ENCODE measurements at regions not wholly inside any gene's neighbourhood (a gene's known extent, or its start where the extent isn't known, plus 50 kb on each side); places are given as distances from the start of the nearest gene placed in this dataset.
"Not testable (repeated sequence)": the region's sequence is repeated elsewhere in the genome, so short reads cannot be mapped to it uniquely, and the experiment has no call there.

DNA sequence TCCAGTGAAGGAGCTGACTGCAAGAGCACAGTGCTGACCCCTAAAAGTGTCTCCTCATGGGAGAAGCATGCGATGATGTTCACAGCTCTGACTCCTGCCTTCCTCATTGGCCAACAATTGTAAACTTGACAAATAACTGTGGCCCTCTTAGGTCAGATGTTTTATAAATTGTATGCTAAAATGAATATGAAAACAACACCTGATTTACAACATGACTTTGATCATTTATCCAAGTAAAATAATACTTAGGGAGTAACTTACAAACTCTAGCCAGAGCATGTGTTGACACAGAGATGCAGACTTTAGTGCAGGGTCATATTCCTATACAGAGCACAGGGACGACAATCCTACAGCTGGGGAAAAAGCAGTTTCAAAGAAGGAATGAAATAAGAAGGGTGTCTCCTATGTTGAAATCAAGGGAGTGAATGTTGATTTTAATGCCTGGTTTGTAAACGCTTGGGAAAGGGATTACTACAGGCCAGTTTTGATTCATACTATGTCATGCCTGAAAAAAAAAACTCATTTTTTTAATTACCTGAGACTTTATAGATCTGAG is 391.4 kb upstream of the AKR1E2 start:
- DNase-seq = no peak

DNA sequence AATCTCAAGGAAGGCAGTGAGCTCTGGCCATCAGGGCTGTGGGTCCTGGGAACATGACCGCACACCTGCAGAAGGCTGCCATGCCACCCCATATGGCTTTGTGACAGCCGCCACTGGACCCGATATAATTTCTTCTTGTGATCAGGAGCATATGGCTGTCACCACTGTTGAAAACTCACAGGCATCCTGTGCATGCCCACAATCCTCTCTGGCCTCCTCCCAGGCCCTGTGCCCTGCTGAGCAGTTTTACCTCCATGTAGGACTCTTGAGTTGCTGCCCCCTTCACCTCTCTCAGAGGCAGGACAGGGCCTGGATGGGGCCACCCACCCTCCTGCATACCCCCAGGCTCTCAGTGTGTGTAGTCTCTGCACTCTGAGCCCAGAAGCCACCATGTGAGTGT is 391.9 kb upstream of the AKR1E2 start:
- DNase-seq = no peak

DNA sequence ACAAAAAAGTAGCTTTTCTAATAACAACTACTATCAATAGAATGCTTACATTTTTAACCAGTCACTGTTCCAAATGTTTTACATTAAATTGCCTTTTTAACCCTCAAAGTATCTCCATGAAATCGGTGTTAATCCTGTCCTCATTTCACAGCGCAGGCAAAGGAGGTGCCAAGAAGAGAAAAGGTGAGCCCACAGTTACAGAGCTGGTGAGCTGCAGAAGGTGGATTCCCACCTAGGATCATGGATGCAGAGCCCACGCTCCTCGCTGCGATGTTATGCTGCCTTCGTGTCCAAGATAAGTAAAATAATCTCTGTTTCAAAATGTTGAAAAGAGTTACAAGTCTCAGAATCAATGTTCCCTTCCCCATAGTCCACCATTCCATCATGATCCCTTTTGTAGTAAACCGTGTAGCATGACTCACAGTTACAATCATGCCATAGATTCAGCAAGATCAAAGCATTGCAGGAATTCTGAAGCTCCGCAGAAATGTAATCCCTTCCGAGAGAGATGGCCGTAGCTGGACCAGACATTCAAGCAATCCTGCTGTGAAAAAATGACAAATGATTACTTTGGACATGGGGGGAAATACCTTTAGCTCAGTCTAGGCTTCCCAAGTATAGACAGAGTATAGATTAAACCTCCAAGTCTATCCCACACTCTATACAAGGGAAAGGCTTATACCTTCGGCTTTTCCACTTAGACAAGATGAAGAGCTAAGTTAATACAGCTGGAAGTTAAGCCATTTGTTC is 394.7 kb upstream of the AKR1E2 start:
- DNase-seq = no peak

DNA sequence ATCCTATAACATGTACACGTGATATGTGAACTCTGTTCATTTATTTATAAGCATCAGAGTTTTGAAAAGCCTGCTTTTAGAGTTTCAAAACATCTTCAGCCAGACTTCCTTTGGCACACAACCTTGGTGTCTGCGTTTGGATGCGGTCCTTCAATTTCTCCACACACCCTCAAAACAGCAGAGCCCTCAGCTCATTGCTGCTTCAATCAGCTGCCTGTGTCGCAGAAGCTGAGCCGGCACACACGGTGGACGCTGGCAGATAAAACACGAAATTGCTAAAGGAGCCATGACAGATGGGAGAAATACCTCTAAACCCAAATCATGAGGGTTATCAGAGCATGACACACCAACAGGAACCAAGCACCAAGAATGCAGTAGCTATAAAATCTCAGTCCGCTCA is 396.4 kb upstream of the AKR1E2 start:
- no peak for DNase-seq

DNA sequence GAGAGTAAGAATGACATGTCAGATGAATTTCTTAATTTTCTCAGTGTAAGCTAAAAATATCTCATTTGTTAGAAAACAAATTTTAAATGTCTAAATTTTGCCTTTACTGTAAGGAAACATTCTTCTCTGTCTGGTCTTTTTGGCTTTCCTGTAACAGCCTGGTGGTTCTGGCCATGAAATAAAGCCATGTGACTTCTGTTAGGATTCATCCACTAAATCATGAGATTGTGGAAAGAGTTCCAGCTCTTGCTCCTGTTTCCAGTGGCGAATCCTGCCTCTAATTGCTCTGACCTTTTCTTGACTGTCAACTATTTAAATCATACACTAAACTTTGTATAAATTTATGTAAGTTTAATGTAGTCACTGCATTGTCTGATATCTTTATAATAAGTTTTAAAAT is 398.5 kb upstream of the AKR1E2 start:
- no peak for DNase-seq

DNA sequence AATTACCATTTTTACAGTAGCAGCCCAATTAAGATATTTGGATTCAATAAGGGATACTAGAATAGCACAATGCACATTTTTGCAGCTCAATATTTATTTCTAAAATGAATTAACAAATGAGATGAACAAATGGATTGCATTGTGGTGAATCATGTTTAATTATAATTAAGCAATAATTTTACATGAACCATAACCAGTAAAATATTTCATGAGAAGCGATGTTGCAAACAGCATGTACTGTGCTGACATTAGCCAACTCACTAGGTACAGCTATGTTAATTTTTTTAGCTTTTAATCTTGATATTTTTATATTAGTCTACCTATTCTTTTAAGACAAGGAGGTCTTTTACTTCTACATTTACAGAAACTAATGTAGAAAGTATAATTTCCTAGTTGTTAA is 399.1 kb upstream of the AKR1E2 start:
- DNase-seq = no peak

DNA sequence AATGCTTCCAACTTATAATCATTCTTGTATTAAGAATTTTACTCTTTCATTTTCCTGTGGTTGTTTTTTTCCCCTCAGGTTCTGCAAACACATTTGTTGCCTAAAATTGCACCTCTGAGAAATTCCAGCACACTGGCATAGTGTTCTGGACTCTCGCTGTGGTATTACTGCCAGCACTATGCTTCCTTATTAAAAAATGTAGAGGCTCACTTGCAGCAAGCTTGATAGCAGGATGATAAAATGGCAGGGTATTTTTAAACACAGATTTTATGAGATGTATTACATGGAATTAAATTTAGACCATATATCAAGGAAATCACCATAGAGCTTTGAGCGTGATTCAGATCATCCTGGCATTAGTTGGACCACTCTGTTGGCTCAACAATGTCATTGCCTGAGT is 416.7 kb upstream of the AKR1E2 start:
- no peak for DNase-seq

DNA sequence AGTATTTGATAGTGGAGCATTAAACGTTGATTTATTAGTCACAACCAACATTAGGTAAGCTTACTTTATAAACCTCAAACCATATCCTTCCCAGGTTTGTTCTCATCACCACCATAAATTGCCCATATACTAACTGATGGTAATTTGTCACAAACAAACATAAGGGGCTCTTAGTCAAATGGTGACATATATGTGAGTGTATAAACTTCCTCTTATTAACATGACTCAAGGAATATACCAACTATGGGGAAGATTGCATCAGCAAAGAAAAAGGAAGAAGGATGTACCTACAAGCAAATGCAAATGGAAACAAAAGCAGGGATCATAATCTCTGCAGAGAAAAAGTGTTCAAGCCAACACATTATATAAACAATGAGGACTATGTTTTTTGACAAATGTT is 418.2 kb upstream of the AKR1E2 start:
- peak; percentile 27 for DNase-seq

DNA sequence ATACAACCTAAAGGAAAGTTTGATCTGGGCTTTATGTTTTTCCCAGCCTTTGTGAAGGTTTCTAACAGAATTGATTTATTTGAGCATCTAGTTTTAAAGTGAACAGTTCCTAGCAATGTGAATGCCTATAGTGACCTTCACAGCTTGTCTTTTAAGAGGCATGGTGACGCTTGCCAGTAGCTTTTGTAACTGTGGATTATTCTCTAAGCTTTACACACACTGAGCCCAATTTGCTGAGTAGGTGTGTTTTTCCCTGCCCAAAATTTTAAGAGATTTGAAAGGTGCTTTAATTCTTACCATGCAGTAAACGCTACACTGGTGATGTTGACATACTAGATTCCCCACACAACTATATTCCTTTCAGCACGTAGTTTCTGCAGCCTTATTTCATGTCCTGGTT is 420.2 kb upstream of the AKR1E2 start:
- no peak for DNase-seq

DNA sequence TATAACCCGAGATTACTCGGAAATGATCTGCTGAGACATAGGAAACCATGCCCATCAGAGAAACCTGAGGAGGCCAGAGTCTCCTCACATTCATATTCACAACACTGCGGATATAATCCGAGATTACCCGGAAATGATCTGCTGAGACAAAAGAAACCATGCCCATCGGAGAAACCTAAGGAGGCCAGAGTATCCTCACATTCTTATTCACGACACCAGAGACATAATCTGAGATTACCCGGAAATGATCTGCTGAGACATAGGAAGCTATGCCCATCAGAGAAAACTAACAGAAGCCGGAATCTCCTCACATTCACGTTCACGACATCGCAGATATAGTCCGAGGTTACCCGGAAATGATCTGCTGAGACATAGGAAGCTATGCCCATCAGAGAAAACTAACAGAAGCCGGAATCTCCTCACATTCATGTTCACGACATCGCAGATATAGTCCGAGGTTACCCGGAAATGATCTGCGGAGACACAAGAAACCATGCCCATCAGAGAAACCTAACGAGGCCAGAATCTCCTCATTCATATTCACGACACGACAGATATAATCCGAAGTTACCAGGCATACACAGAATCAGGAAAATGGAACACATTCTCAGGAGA is 422.3 kb upstream of the AKR1E2 start:
- no peak for DNase-seq

DNA sequence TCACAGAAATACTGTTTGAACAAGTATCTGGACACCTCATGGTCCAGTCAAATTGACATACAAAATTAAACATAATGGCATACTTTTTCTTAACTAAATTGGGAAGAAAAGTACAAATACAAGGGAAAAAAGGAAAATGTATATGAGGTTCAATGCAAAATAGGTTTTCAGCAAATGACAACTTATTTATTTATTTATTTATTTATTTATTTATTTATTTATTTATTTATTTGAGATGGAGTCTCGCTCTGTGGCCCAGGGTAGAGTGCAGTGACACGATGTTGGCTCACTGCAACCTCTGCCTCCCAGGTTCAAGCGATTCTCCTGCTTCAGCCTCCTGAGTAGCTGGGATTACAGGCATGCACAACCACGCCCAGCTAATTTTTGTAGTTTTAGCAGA is 424.9 kb upstream of the AKR1E2 start:
- not testable (repeated sequence) for DNase-seq

DNA sequence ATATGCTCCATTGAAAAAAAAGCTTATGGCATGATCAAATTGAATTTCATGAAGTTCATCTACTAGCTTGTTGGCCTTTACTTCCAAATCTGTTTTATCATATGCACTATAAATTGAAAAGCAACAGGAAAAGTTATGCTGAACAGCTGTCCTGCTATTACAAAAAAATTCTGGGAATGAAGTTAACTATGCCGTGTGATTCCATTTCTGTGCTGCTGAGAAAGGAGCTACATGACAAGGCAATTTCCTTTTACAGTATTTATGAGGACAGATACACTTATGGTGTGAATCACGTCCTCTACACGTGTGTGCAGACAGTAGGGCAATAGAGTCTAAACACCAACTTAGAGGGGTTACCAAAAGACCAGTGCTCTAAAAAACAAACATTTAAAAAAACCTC is 426.5 kb upstream of the AKR1E2 start:
- no peak for DNase-seq

DNA sequence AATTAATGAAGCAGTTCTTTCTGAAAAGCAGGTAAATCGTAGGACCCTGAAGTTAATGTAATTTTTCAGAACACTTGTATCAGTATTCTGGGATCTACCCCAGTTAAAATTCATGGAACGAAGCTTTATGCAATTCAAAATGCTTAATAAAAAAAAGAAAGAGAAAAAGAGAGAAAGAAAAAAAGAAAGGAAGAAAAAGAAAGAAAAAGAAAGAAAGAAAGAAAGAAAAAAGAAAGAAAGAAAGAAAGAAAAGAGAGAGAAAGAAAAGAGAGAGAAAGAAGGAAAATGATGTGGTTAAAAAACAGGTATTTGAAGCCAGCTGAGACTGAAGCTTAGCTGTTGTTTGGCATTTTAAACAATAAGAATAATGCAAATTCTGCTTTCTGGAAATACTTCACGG is 427.4 kb upstream of the AKR1E2 start:
- no peak for DNase-seq

DNA sequence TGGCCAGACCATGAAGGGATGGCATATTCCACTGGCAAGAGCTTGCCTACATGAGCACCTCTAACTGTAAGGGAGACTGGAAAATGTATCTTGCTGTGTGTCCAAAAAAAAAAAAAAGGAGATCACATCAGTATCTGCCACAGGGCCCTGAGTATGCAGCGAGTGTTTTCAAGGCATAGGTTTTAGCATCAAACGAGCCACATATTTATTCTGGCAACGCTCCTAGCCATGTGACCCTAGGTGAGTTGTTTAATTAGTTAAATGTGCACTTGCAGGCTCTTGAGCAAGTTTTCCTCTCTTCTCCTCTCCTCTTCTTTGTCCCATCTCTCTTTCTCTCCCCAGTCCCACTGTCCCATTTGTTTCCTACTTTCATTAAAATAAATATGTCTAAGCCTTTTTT is 428.7 kb upstream of the AKR1E2 start:
- DNase-seq = no peak

DNA sequence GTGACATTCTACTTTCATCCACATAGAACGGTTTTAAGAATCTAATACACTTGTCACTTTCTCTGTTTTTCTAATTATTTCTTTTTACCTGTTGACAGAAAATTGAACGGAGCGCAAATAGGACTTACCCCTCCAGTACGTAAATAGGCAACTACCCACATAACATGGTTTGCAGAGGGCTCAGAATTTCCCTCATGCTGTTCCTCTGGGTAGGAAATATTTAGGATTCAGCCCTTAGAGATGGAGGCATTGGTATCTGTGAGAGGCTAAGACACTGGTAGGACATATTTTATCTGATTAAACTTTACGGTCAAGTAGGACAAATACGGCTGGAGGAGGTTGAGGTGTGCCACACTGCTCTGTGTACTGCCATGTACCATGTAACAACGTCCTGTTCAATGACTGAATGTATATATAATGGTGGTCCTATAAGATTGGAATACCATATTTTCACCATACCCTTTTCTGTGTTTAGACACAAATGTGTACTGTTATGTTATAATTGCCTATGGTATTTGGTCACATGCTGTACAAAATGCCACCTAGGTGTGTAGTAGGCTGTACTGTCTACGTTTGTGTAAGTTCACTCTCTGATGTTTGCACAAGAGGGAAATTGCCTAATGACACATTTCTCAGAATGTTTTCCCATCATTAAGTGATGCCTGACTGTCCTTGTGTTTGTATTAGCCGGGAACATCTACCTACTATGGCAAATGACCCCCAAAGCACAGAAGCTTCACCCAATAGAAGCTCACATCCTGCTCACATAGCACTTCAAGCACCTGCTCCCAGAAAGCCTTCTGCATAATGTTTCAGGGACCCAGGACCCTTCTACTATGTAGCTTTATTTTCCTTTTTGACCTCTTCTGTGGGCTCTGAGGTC is 429.4 kb upstream of the AKR1E2 start:
- no peak for DNase-seq

DNA sequence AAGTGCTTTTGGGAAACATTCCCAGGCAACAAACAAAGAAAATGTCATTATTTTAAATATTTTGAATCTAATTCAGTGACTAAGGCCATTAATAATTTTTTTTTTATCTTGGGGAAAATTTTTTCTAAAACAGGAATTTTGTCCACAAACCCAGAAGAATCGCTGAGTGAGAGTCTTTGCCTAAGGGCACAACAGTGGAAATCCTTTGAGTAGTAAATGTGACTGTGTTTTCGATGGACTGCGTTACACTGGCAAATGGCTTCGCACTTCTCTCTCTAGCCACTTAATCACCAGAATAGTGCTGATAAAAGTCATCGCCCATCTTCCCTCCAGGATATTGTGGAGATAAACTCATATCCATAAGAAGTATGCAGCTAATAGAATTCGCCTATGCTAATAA is 430.3 kb upstream of the AKR1E2 start:
- no peak for DNase-seq

DNA sequence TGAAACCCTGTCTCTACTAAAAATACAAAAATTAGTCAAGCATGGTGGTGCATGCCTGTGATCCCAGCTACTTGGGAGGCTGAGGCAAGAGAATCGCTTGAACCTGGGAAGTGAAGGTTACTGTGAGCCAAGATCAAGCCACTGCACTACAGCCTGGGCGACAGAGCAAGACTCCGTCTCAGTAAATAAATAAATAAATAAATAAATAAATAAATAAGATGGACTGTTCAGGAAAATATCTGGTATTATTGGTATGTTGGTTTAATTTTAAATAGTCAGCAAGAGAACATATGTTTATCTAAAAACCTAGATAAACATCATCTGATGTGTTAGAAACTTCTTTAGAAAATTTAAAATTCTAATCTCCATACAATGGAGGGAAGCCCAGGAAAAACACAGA is 431.6 kb upstream of the AKR1E2 start:
- DNase-seq = not testable (repeated sequence)

DNA sequence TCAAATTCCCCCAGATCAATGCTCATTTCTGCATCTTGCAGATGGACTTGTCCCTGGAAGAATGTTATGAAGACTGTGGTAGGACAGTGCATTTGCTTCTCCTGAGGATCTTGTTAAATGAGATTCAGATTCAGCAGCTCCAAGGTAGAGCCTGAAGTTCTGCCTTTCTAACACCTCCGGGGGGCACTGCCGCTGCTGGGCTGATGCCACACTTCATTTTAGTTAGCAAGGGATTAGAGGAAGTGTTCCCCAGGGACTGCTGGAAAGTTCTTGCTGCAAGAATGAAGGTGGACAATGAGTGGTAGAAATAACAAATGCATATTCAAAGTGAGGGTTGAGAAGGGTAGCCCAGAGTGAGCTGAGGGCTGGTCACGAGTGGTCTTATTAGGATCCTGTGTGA is 434.3 kb upstream of the AKR1E2 start:
- DNase-seq = peak; percentile 61

DNA sequence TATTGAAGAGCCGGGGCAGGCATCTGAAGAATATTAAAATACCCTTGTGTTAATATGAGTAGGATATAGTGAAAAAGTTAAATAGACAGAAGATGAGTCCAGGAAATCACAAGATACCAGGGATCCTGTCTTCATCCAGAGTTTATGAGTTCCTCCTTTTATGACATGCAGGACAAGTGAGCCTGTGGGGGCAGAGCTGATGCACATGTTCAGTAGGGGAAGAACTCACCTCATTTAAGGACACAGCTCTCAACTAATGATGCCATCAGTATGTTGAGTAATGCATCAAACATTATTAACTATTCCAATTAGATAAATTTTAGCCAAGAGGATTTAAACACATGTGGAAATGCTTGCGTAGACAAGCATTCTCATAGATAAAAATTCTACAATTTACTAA is 435.8 kb upstream of the AKR1E2 start:
- no peak for DNase-seq

DNA sequence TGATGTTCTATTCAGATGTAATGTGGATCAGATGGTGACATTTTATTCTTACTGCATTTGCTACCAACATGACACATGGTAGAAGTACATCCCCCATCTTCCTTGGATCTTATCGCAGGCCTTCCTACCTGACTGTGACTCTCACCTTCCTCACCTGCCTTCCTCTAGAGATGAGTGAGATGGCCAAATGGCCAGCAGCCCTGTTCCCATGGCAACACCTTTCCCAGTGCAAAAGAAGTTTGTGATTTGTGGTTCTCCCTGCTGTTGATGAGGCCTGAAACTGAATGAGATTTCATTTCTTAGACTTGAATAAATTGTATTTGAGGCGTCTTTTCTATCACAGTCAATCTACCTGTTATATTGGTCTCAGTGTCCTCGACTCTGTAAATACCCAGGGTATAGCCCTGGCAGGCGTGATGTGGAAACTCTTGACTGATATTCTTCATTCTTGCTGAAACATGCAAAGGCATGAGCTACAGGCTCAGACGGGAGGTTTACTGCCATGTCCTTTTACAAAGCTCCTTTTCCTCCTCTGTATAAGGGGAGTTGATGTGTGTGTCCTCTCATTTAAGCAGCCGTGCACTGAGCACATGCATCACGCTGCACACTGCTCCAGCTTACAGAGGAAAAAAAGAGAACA is 440.7 kb upstream of the AKR1E2 start:
- DNase-seq = no peak

DNA sequence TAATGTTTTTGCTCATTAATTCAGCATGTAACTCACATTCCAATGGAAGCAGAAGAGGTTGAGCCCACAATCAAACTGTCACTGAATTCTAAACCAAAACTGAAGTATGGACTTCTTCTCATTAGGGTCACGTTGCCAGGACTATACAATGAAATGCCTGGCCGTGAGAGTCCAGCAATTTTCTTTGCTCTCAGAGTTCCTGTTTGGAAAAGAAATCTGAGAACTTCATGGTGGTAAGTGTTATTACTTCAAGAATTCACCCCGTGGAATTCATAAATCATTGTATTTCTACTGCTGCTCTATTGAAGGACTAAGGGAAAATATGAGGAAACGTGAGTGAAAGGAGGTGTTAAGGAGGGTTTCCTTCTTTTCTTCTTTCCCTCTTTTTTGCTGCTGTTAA is 441.8 kb upstream of the AKR1E2 start:
- peak; percentile 24 for DNase-seq

DNA sequence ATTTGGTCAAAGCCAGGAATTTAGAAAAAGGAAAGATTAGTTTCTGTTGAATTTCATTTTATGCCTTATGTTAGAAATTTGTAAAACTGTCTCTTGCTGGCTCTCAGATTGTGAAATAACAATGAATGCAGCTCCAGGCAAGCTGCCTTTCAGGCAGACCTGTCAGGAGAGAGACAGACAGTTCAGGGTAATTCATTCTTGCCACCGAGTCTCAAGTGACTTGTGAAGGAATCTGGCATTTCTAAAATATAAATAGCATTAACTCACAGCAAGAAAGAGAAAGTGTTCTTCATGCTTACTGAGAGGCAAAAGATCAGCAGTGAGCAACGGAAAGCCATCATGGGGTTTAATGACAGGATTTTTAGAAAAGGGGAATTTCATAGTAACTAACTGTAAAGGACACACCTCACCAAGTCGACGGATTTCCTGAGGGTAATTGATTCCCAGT is 442.3 kb upstream of the AKR1E2 start:
- DNase-seq = peak; percentile 9

DNA sequence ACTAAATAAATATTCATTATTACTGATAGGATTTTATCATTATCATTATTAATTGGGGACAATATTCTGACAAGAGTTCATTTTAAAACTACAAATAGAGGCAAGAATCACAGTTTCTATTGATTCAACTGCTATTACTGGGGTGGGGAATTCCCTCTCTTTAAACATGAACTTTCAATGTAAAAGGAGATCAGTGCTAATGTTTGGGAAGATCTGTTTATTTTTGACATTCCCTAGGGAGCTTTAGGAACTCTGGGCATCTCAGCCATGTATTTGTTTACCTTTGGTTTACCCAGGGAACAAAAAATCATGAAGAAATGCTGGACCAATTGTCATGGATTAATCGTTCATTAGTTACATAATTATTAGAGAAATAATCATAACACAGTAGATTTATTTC is 443.2 kb upstream of the AKR1E2 start:
- no peak for DNase-seq
